ENCODE measurements at regions not wholly inside any gene's neighbourhood (a gene's known extent, or its start where the extent isn't known, plus 50 kb on each side); places are given as distances from the start of the nearest gene placed in this dataset.

GRCh38 chr4:184889666-184890335 lies 64.0 kb upstream of the ACSL1 start:
- no peak overlapping the region for H3K4me3 ChIP-seq (ENCODE audit: low read depth, low read length)
- TF ChIP-seq CTCF (IDR thresholded peaks at IDR 0.05; ENCODE audit: control insufficient read depth, extremely low read depth, insufficient read depth): no peak
- no peak for DNase-seq (ENCODE audit: low read depth)

- no peak overlapping the region for H3K4me3 ChIP-seq (ENCODE audit: low read depth, low read length)
- no peak for DNase-seq (ENCODE audit: low read depth)
- TF ChIP-seq CTCF (IDR thresholded peaks at IDR 0.05; ENCODE audit: control insufficient read depth, extremely low read depth, insufficient read depth): no peak
These were observed 64.7 kb upstream of the ACSL1 start for GRCh38 chr4:184890499-184890898.

GRCh38 chr4:184891816-184892397 lies 66.1 kb upstream of the ACSL1 start:
- no peak for DNase-seq (ENCODE audit: low read depth)
- TF ChIP-seq CTCF (IDR thresholded peaks at IDR 0.05; ENCODE audit: control insufficient read depth, extremely low read depth, insufficient read depth): no peak
- H3K4me3 ChIP-seq (ENCODE audit: low read depth, low read length): no peak overlapping the region

GRCh38 chr4:184892999-184893398 lies 67.2 kb upstream of the ACSL1 start:
- no peak for DNase-seq (ENCODE audit: low read depth)
- no peak for TF ChIP-seq CTCF (IDR thresholded peaks at IDR 0.05; ENCODE audit: control insufficient read depth, extremely low read depth, insufficient read depth)
- no peak overlapping the region for H3K4me3 ChIP-seq (ENCODE audit: low read depth, low read length)

- no peak overlapping the region for H3K4me3 ChIP-seq (ENCODE audit: low read depth, low read length)
- TF ChIP-seq CTCF (IDR thresholded peaks at IDR 0.05; ENCODE audit: control insufficient read depth, extremely low read depth, insufficient read depth): no peak
- DNase-seq (ENCODE audit: low read depth): no peak
These were observed 68.2 kb upstream of the ACSL1 start for GRCh38 chr4:184893801-184894571.

- no peak for TF ChIP-seq CTCF (IDR thresholded peaks at IDR 0.05; ENCODE audit: control insufficient read depth, extremely low read depth, insufficient read depth)
- peak; percentile 75 for DNase-seq (ENCODE audit: low read depth)
- no peak overlapping the region for H3K4me3 ChIP-seq (ENCODE audit: low read depth, low read length)
These were observed 69.4 kb upstream of the ACSL1 start for GRCh38 chr4:184895012-184895695.

Measured in LNCaP clone FGC (cell line).